ENCODE measurements at regions not wholly inside any gene's neighbourhood (a gene's known extent, or its start where the extent isn't known, plus 50 kb on each side); places are given as distances from the start of the nearest gene placed in this dataset.
"Not testable (repeated sequence)": the region's sequence is repeated elsewhere in the genome, so short reads cannot be mapped to it uniquely, and the experiment has no call there.

DNA sequence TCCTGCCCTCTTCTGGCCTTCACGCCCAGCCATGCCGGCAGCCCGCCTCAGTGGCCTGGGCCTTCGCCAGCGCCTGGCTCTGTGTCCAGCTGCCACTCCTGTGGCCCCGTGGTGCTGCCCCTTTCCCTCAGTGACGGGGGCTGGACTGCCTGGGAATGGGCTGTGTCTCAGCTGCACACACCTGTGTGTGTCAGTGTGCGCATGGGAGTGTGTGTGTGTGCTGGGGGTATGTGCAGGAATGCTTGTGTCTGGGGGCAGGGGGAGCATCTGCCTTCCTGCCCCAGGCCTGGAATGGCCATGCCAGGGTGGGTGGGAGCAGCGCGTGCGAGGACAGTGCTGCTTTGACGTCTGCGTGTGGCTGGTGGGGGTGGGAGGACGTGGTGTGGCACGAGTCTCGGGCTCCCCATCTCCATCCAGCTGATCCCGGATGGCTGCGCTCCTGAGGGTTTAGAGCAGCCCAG lies 224.9 kb downstream of the TMEM121 start:
- not testable (repeated sequence) for H3K4me3 ChIP-seq (ENCODE audit: low read length); H3K36me3 ChIP-seq (ENCODE audit: control insufficient read depth, insufficient read depth, low read length, severe bottlenecking); DNase-seq (ENCODE audit: low read depth); H3K27me3 ChIP-seq (replicated peaks; ENCODE audit: control insufficient read depth, insufficient read depth, low read length); H3K9ac ChIP-seq (ENCODE audit: low read length); H3K4me1 ChIP-seq (ENCODE audit: control insufficient read depth, insufficient read depth, low read length); H3K9me3 ChIP-seq (ENCODE audit: control insufficient read depth, low read length)

DNA sequence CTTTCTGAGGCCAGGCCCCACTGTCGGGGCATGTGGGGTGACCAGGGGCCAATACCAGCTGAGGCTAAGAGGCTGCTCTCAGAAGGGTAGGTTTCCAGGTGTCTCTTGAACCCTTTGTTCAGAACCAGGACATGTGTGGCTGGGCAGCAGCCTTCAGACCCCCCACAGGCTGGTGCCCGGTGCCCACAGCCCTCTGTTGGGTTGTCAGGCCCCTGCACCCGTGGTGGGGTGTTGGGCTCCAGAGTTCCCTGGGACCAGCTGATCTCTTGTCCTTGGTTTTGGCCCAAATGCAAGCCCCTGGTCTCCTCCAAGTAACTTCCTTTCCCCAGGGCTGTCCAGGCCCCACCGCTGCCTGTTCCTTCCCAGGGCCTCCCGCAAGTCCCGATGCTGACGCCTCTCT lies 226.0 kb downstream of the TMEM121 start:
- not testable (repeated sequence) for H3K9ac ChIP-seq (ENCODE audit: low read length); H3K36me3 ChIP-seq (ENCODE audit: control insufficient read depth, insufficient read depth, low read length, severe bottlenecking); H3K9me3 ChIP-seq (ENCODE audit: control insufficient read depth, low read length); DNase-seq (ENCODE audit: low read depth); H3K4me1 ChIP-seq (ENCODE audit: control insufficient read depth, insufficient read depth, low read length); H3K4me3 ChIP-seq (ENCODE audit: low read length); H3K27me3 ChIP-seq (replicated peaks; ENCODE audit: control insufficient read depth, insufficient read depth, low read length)

- no peaks in the 10 kb centered on the region for H3K27me3 ChIP-seq (replicated peaks; ENCODE audit: control insufficient read depth, insufficient read depth, low read length)
- no peaks in the 10 kb centered on the region for H3K4me1 ChIP-seq (ENCODE audit: control insufficient read depth, insufficient read depth, low read length)
- H3K9ac ChIP-seq (ENCODE audit: low read length) = no peak overlapping the region
- H3K4me3 ChIP-seq (ENCODE audit: low read length) = no peak overlapping the region
- H3K9me3 ChIP-seq (ENCODE audit: control insufficient read depth, low read length) = no peaks in the 10 kb centered on the region
- no peaks in the 10 kb centered on the region for H3K36me3 ChIP-seq (ENCODE audit: control insufficient read depth, insufficient read depth, low read length, severe bottlenecking)
- no peak for DNase-seq (ENCODE audit: low read depth)
These were observed 234.4 kb downstream of the TMEM121 start for GRCh38 chr14:105760691-105761344.

DNA sequence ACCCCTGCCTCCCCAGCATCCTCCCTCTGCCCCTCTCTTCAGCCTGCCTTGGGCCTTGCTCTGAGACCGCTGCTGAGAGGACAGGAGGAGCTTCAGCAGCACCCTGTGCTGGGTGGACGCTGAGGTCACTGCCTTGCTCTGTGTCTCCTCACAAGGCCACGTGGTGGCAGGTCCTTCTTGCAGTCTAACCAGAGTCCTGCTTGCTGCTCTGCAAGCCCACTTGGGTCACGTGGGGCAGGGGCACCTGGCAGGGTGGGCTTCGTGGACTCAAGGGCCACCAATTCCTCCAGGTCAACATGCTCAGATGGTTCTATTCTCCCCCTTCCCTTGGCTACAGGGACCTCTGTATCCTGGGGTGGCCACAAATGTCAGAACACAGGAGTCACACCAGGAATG lies 235.0 kb downstream of the TMEM121 start:
- H3K4me3 ChIP-seq (ENCODE audit: low read length); H3K36me3 ChIP-seq (ENCODE audit: control insufficient read depth, insufficient read depth, low read length, severe bottlenecking); H3K27me3 ChIP-seq (replicated peaks; ENCODE audit: control insufficient read depth, insufficient read depth, low read length); H3K4me1 ChIP-seq (ENCODE audit: control insufficient read depth, insufficient read depth, low read length); H3K9me3 ChIP-seq (ENCODE audit: control insufficient read depth, low read length); DNase-seq (ENCODE audit: low read depth); H3K9ac ChIP-seq (ENCODE audit: low read length): not testable (repeated sequence)

DNA sequence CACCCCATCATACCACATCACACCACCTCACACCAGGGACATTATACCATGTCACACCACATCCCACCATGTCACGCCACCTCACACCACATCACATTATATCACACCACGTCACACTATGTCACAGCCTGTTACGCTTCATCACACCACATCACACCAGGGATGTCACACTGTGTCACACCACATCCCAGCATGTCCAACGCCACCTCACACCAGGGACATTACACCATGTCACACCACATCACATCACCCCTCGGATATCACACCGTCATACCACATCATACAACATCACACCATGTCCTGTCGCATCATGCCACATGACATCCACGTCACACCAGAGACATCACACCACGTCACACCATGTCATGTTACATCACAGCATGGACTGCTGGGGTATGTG lies 235.5 kb downstream of the TMEM121 start:
- H3K9me3 ChIP-seq (ENCODE audit: control insufficient read depth, low read length) = no peaks in the 10 kb centered on the region
- H3K9ac ChIP-seq (ENCODE audit: low read length) = no peak overlapping the region
- H3K4me3 ChIP-seq (ENCODE audit: low read length) = no peak overlapping the region
- no peaks in the 10 kb centered on the region for H3K4me1 ChIP-seq (ENCODE audit: control insufficient read depth, insufficient read depth, low read length)
- H3K27me3 ChIP-seq (replicated peaks; ENCODE audit: control insufficient read depth, insufficient read depth, low read length) = no peaks in the 10 kb centered on the region
- DNase-seq (ENCODE audit: low read depth) = no peak
- H3K36me3 ChIP-seq (ENCODE audit: control insufficient read depth, insufficient read depth, low read length, severe bottlenecking) = no peaks in the 10 kb centered on the region

DNA sequence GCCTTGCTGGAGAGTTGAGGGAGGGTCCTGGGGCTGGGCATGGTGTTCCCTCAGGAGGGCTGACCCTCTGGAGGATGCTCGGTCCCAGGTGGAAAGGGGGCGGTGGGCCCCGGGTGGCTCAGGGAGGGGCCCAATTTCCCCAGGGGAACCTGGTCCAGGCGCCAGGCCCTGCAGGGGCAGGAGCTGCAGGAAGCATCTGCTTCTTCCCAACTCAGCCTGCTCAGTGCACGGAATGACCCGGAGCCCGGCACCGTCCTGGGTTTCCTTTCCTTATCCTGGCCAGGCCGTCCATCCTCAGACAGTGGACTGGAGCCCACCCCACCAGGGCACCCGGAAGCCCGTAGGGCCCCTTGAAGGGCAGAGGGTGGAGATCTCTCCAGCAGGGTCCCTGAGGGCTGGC lies 235.9 kb downstream of the TMEM121 start:
- not testable (repeated sequence) for H3K27me3 ChIP-seq (replicated peaks; ENCODE audit: control insufficient read depth, insufficient read depth, low read length); H3K9ac ChIP-seq (ENCODE audit: low read length); H3K4me1 ChIP-seq (ENCODE audit: control insufficient read depth, insufficient read depth, low read length)

GRCh38 chr14:105764254-105764901 lies 238.0 kb downstream of the TMEM121 start:
- not testable (repeated sequence) for H3K27me3 ChIP-seq (replicated peaks; ENCODE audit: control insufficient read depth, insufficient read depth, low read length); H3K4me3 ChIP-seq (ENCODE audit: low read length); H3K36me3 ChIP-seq (ENCODE audit: control insufficient read depth, insufficient read depth, low read length, severe bottlenecking); H3K4me1 ChIP-seq (ENCODE audit: control insufficient read depth, insufficient read depth, low read length); DNase-seq (ENCODE audit: low read depth); H3K9me3 ChIP-seq (ENCODE audit: control insufficient read depth, low read length); H3K9ac ChIP-seq (ENCODE audit: low read length)

More for the DNA sequence above, 235.9 kb downstream of the TMEM121 start:
- H3K4me3 ChIP-seq (ENCODE audit: low read length); H3K36me3 ChIP-seq (ENCODE audit: control insufficient read depth, insufficient read depth, low read length, severe bottlenecking); H3K9me3 ChIP-seq (ENCODE audit: control insufficient read depth, low read length); DNase-seq (ENCODE audit: low read depth): not testable (repeated sequence)

DNA sequence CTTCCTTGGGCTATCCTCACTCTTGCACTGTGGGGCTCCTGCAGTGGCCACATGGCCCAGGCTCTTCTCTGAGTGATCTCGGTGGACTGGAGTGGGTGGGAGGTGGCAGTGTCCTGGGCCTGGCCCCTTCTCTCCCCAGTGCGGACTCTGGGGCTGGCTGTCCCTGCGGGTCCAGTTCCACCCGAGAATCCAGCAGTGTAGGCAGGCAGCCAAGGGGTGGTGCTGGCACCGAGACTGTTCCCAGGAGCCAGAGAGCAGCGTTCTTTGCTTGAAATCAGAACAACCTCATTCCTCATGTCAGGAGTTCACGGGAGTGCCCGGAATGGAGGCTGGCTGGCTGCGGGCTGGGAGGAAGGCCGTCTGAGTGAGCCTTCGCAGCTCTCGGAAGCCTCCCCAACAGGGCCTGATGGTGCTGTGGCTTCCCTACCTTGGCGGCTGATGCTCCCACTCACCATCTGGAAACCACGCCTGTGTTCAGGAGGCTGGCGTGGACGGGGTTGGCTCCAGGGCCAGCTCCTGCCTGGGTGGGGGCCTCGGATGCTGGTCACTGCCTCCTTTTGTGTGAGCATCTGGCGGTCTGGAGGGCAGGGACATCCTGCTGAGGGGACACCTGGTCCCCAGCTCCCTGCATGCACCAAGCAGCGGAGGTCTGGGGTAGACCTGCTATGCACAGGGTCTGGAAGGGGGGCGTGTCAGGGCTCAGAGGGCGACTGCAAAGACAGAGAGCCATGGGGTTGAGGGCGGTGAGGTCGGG lies 238.9 kb downstream of the TMEM121 start:
- H3K4me1 ChIP-seq (ENCODE audit: control insufficient read depth, insufficient read depth, low read length); H3K9me3 ChIP-seq (ENCODE audit: control insufficient read depth, low read length); DNase-seq (ENCODE audit: low read depth); H3K9ac ChIP-seq (ENCODE audit: low read length); H3K36me3 ChIP-seq (ENCODE audit: control insufficient read depth, insufficient read depth, low read length, severe bottlenecking); H3K4me3 ChIP-seq (ENCODE audit: low read length); H3K27me3 ChIP-seq (replicated peaks; ENCODE audit: control insufficient read depth, insufficient read depth, low read length): not testable (repeated sequence)

- Histone ChIP-seq H3K9me3 (ENCODE audit: control insufficient read depth, low read length) (no peaks in the 10 kb centered on the region), H3K4me3 (ENCODE audit: low read length) (no peak overlapping the region), H3K9ac (ENCODE audit: low read length) (no peak overlapping the region), H3K4me1 (ENCODE audit: control insufficient read depth, insufficient read depth, low read length) (no peaks in the 10 kb centered on the region), H3K36me3 (ENCODE audit: control insufficient read depth, insufficient read depth, low read length, severe bottlenecking) (no peaks in the 10 kb centered on the region), H3K27me3 (replicated peaks; ENCODE audit: control insufficient read depth, insufficient read depth, low read length) (no peaks in the 10 kb centered on the region)
- DNase-seq (ENCODE audit: low read depth) = no peak
These were observed 239.7 kb downstream of the TMEM121 start for GRCh38 chr14:105765893-105766614.

DNA sequence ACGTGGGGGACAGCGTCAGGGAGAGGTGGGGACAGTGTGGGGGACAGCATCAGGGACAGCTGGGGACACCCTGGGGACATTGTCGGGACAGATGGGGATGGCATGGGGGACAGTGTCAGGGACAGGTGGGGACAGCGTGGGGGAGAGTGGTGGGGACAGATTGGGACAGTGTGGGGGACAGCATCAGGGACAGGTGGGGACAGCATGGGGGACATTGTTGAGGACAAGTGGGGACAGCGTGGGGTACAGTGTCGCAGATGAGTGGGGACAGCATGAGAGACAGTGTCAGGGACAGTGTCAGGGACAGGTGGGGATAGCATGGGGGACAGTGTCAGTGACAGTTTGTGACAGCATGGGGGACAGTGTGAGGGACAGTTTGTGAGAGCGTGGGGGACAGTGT lies 240.9 kb downstream of the TMEM121 start:
- Histone ChIP-seq H3K27me3 (replicated peaks; ENCODE audit: control insufficient read depth, insufficient read depth, low read length) (no peaks in the 10 kb centered on the region), H3K4me1 (ENCODE audit: control insufficient read depth, insufficient read depth, low read length) (no peaks in the 10 kb centered on the region), H3K9ac (ENCODE audit: low read length) (no peak overlapping the region), H3K4me3 (ENCODE audit: low read length) (no peak overlapping the region), H3K9me3 (ENCODE audit: control insufficient read depth, low read length) (no peaks in the 10 kb centered on the region), H3K36me3 (ENCODE audit: control insufficient read depth, insufficient read depth, low read length, severe bottlenecking) (no peaks in the 10 kb centered on the region)
- DNase-seq (ENCODE audit: low read depth) = no peak

DNA sequence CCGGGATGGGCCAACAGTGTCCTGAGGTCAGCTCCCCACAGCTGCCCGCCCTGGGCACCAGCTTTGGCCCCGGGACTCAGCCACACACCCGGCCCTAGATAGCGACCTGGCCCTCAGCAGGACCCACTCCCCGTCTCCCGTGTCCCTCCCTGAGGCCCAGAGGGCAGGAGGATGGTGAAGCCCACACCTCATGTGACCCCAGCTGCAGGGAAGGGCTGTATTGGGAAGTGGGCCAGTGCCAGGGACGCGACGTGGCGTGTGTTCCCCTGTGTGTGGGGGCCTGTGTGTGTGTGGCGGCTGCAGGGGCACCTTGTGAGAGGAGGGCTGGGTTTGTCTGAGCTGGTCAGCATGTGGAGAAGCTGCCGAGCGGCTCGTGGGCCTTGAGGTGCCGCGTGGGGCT lies 241.7 kb downstream of the TMEM121 start:
- not testable (repeated sequence) for DNase-seq (ENCODE audit: low read depth); H3K9me3 ChIP-seq (ENCODE audit: control insufficient read depth, low read length); H3K4me1 ChIP-seq (ENCODE audit: control insufficient read depth, insufficient read depth, low read length); H3K4me3 ChIP-seq (ENCODE audit: low read length); H3K36me3 ChIP-seq (ENCODE audit: control insufficient read depth, insufficient read depth, low read length, severe bottlenecking); H3K9ac ChIP-seq (ENCODE audit: low read length); H3K27me3 ChIP-seq (replicated peaks; ENCODE audit: control insufficient read depth, insufficient read depth, low read length)
